GM21723 (cell line): ENCODE measurements at regions not wholly inside any gene's neighbourhood (a gene's known extent, or its start where the extent isn't known, plus 50 kb on each side); places are given as distances from the start of the nearest gene placed in this dataset.

Experiments used
- ATAC-seq: cut with Tn5 transposase; IDR thresholded peaks from one replicate; pipeline ENCODE4 v1.9.1; 2021; ENCODE audit warnings: mild to moderate bottlenecking, moderate library complexity; ENCODE audit not compliant: unreplicated experiment

GRCh38 chrX:149992918-149993317 is 54.6 kb upstream of the EOLA2 start:
- no peak for ATAC-seq

- no peak for ATAC-seq
Measured at GRCh38 chrX:149993989-149994388, 55.7 kb upstream of the EOLA2 start.

GRCh38 chrX:149996515-149996914 is 58.2 kb upstream of the EOLA2 start:
- no peak for ATAC-seq

- ATAC-seq, result no peak
Measured at GRCh38 chrX:150005027-150005426, 66.7 kb upstream of the EOLA2 start.

GRCh38 chrX:150007356-150007755 is 69.1 kb upstream of the EOLA2 start:
- no peak for ATAC-seq

GRCh38 chrX:150012647-150013381 is 74.5 kb upstream of the EOLA2 start:
- ATAC-seq, result no peak

- no peak for ATAC-seq
Measured at GRCh38 chrX:150014525-150014924, 76.2 kb upstream of the EOLA2 start.

GRCh38 chrX:150017868-150018267 is 79.6 kb upstream of the EOLA2 start:
- ATAC-seq, result no peak

GRCh38 chrX:150018931-150019361 is 80.7 kb upstream of the EOLA2 start:
- ATAC-seq, result no peak

- peak; percentile 83 for ATAC-seq
Measured at GRCh38 chrX:150028692-150029091, 90.4 kb upstream of the EOLA2 start.

- no peak for ATAC-seq
Measured at GRCh38 chrX:150032742-150033141, 94.5 kb upstream of the EOLA2 start.

GRCh38 chrX:150034788-150035187 is 96.5 kb upstream of the EOLA2 start:
- ATAC-seq, result no peak

- ATAC-seq, result no peak
Measured at GRCh38 chrX:150035531-150035930, 97.2 kb upstream of the EOLA2 start.

GRCh38 chrX:150036181-150036580 is 97.9 kb upstream of the EOLA2 start:
- ATAC-seq, result no peak

GRCh38 chrX:150036641-150037040 is 98.3 kb upstream of the EOLA2 start:
- no peak for ATAC-seq

- ATAC-seq, result no peak
Measured at GRCh38 chrX:150037041-150037440, 98.8 kb upstream of the EOLA2 start.

GRCh38 chrX:150038315-150038714 is 100.0 kb upstream of the EOLA2 start:
- ATAC-seq, result no peak

GRCh38 chrX:150038986-150039599 is 100.8 kb upstream of the EOLA2 start:
- ATAC-seq, result no peak

- ATAC-seq, result no peak
Measured at GRCh38 chrX:150041208-150041607, 102.9 kb upstream of the EOLA2 start.

- ATAC-seq, result no peak
Measured at GRCh38 chrX:150044556-150044955, 106.3 kb upstream of the EOLA2 start.

- ATAC-seq, result no peak
Measured at GRCh38 chrX:150047818-150048217, 109.5 kb upstream of the EOLA2 start.

- no peak for ATAC-seq
Measured at GRCh38 chrX:150049647-150050046, 111.4 kb upstream of the EOLA2 start.

GRCh38 chrX:150050387-150050786 is 112.1 kb upstream of the EOLA2 start:
- no peak for ATAC-seq
